ENCODE measurements at regions not wholly inside any gene's neighbourhood (a gene's known extent, or its start where the extent isn't known, plus 50 kb on each side); places are given as distances from the start of the nearest gene placed in this dataset.

DNA sequence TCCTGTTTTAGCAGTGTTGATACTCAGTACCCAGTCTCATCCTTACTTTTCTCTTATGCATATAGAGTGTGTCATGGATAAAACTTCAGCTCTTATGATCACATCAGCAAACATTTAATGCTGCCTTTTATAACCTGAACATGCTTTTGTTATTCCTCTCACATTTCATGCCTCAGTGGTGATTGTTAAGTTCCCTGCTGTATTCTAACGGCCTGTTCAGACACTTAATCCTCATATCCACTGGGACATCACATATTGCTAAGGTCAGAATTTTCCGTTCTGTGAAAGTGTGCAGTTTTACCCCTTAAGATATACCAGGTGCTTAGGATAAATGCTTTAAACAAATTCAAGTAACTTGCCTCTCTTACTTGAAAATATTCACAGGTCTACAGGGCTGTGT lies 268.7 kb upstream of the SEL1L start:
- Histone ChIP-seq H3K4me3 (no peak overlapping the region), H3K36me3 (no peaks in the 10 kb centered on the region), H3K27ac (no peak overlapping the region), H3K9me3 (no peaks in the 10 kb centered on the region), H3K4me1 (no peaks in the 10 kb centered on the region), H3K27me3 (no peaks in the 10 kb centered on the region)
- intact Hi-C loops (cut with DNase I) = no loop called here
- no peak for DNase-seq (ENCODE audit: extremely low spot score in 2 of 2)
- TF ChIP-seq POLR2A (IDR thresholded peaks at IDR 0.05) (no peak), POLR2AphosphoS5 (IDR thresholded peaks at IDR 0.05; ENCODE audit: insufficient read depth in 1 of 2, low read depth in 1 of 2) (no peak)

DNA sequence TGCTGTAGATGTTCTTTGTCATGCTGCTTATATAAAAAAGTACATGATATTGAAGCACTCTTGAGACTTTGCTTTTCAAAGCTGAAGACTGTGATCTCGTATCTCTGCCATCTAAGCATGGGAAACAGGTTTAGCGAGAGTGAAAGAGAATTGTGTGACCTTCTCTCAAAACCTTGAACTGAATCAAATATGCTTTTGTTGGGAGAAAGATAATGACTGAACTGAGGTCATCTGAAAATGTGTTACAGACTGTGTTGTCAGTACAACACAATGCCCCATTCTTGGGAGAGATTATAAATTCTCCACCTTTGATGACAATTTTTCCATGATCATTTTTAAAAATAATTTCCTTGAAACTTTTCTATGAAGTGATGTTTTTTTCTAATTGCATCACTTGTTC lies 272.1 kb upstream of the SEL1L start:
- H3K36me3 ChIP-seq = no peaks in the 10 kb centered on the region
- intact Hi-C loops (cut with DNase I) = no loop called here
- no peak for TF ChIP-seq CTCF (IDR thresholded peaks at IDR 0.05)
- no peak for TF ChIP-seq POLR2A (IDR thresholded peaks at IDR 0.05)
- no peak for TF ChIP-seq POLR2AphosphoS5 (IDR thresholded peaks at IDR 0.05; ENCODE audit: insufficient read depth in 1 of 2, low read depth in 1 of 2)
- no peak overlapping the region for H3K27ac ChIP-seq
- no peak for DNase-seq (ENCODE audit: extremely low spot score in 2 of 2)
- no peak overlapping the region for H3K4me3 ChIP-seq
- no peaks in the 10 kb centered on the region for H3K4me1 ChIP-seq
- H3K27me3 ChIP-seq = no peaks in the 10 kb centered on the region
- H3K9me3 ChIP-seq = no peaks in the 10 kb centered on the region

- no peaks in the 10 kb centered on the region for H3K27me3 ChIP-seq
- intact Hi-C loops (cut with DNase I) = no loop called here
- DNase-seq (ENCODE audit: extremely low spot score in 2 of 2) = no peak
- no peaks in the 10 kb centered on the region for H3K36me3 ChIP-seq
- no peak overlapping the region for H3K27ac ChIP-seq
- no peaks in the 10 kb centered on the region for H3K9me3 ChIP-seq
- no peaks in the 10 kb centered on the region for H3K4me1 ChIP-seq
- TF ChIP-seq CTCF (IDR thresholded peaks at IDR 0.05) (no peak), POLR2AphosphoS5 (IDR thresholded peaks at IDR 0.05; ENCODE audit: insufficient read depth in 1 of 2, low read depth in 1 of 2) (no peak), POLR2A (IDR thresholded peaks at IDR 0.05) (no peak)
- H3K4me3 ChIP-seq = no peak overlapping the region
Measured at GRCh38 chr14:81811705-81812269, 278.1 kb upstream of the SEL1L start.

GRCh38 chr14:81818271-81818670 lies 284.6 kb upstream of the SEL1L start:
- Histone ChIP-seq H3K4me3 (no peak overlapping the region), H3K27me3 (no peaks in the 10 kb centered on the region), H3K9me3 (no peaks in the 10 kb centered on the region), H3K4me1 (no peaks in the 10 kb centered on the region), H3K36me3 (no peaks in the 10 kb centered on the region), H3K27ac (no peak overlapping the region)
- no peak for TF ChIP-seq CTCF (IDR thresholded peaks at IDR 0.05)
- no peak for TF ChIP-seq POLR2AphosphoS5 (IDR thresholded peaks at IDR 0.05; ENCODE audit: insufficient read depth in 1 of 2, low read depth in 1 of 2)
- no peak for TF ChIP-seq POLR2A (IDR thresholded peaks at IDR 0.05)
- intact Hi-C loops (cut with DNase I) = no loop called here
- DNase-seq (ENCODE audit: extremely low spot score in 2 of 2) = no peak

DNA sequence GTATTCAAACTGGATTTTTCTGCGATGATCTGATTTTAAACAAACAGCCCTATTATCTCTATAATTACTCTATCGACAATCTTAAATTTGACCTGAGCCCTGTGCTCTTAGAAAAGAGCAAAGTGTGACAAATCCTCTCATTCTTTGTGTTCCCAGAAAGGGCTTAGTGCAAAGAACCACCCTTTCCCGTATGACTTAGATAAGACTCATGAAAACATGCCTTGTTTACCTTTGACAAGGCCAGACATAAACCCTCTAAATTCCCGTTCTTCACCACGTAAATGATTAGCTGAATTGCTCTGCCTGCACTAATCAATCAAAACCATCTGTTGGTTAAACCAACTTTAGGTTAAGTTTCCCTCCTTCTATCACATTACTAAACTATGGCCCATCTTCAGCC lies 285.7 kb upstream of the SEL1L start:
- DNase-seq (ENCODE audit: extremely low spot score in 2 of 2) = no peak
- no peak for TF ChIP-seq CTCF (IDR thresholded peaks at IDR 0.05)
- TF ChIP-seq POLR2AphosphoS5 (IDR thresholded peaks at IDR 0.05; ENCODE audit: insufficient read depth in 1 of 2, low read depth in 1 of 2) = no peak
- no peak for TF ChIP-seq POLR2A (IDR thresholded peaks at IDR 0.05)
- Histone ChIP-seq H3K4me3 (no peak overlapping the region), H3K27me3 (no peaks in the 10 kb centered on the region), H3K27ac (no peak overlapping the region), H3K9me3 (no peaks in the 10 kb centered on the region), H3K36me3 (no peaks in the 10 kb centered on the region), H3K4me1 (no peaks in the 10 kb centered on the region)
- intact Hi-C loops (cut with DNase I) = no loop called here

Measured in vagina (tissue), 2 donors.